Mesendoderm (in vitro differentiated cells): ENCODE measurements at regions not wholly inside any gene's neighbourhood (a gene's known extent, or its start where the extent isn't known, plus 50 kb on each side); places are given as distances from the start of the nearest gene placed in this dataset.

ENCODE experiments used
- DNase-seq: peaks from one replicate; pipeline ENCODE4 v3.0.0; 2013
- H2AK5ac ChIP-seq: 2 replicates; pipeline ENCODE4 v1.6.1; 2013; ENCODE audit warnings: low read length, inconsistent platforms
- H2BK120ac ChIP-seq: 2 replicates; pipeline ENCODE4 v1.6.1; 2013; ENCODE audit warnings: low read depth, mild to moderate bottlenecking, low read length, moderate library complexity, mixed read lengths
- H2BK15ac ChIP-seq: replicated peaks from 2 replicates; pipeline ENCODE4 v1.6.1; 2013; ENCODE audit warnings: low read depth, mild to moderate bottlenecking, moderate library complexity
- H2BK5ac ChIP-seq: 2 replicates; pipeline ENCODE4 v1.6.1; 2013; ENCODE audit warnings: low read length, inconsistent platforms
- H3K18ac ChIP-seq: 2 replicates; pipeline ENCODE4 v1.6.1; 2013; ENCODE audit warnings: mild to moderate bottlenecking, low read length, mixed read lengths
- H3K23ac ChIP-seq: one replicate; pipeline ENCODE4 v1.6.1; 2013; ENCODE audit warnings: low read length
- H3K27ac ChIP-seq: 2 replicates; pipeline ENCODE4 v1.5.1; 2013; ENCODE audit warnings: low read depth, mild to moderate bottlenecking, inconsistent platforms, low read length, moderate library complexity
- H3K27me3 ChIP-seq: 2 replicates; pipeline ENCODE4 v1.6.1; 2013; ENCODE audit warnings: low read length, control low read depth, mild to moderate bottlenecking, inconsistent platforms; ENCODE audit not compliant: insufficient read depth, poor library complexity
- H3K36me3 ChIP-seq: 2 replicates; pipeline ENCODE4 v1.6.1; 2013; ENCODE audit warnings: low read length, inconsistent platforms; ENCODE audit not compliant: control insufficient read depth, insufficient read depth
- H3K4ac ChIP-seq: one replicate; pipeline ENCODE4 v1.6.1; 2013; ENCODE audit warnings: low read depth, mild to moderate bottlenecking, low read length, moderate library complexity
- H3K4me1 ChIP-seq: 2 replicates; pipeline ENCODE4 v1.6.1; 2013; ENCODE audit warnings: low read depth, low read length, inconsistent platforms; ENCODE audit not compliant: control insufficient read depth
- H3K4me2 ChIP-seq: 2 replicates; pipeline ENCODE4 v1.6.1; 2013; ENCODE audit warnings: low read length
- H3K4me3 ChIP-seq: 2 replicates; pipeline ENCODE4 v1.5.1; 2013; ENCODE audit warnings: mild to moderate bottlenecking, low read length
- H3K56ac ChIP-seq: one replicate; pipeline ENCODE4 v1.6.1; 2013; ENCODE audit warnings: low read length
- H3K79me1 ChIP-seq: 2 replicates; pipeline ENCODE4 v1.6.1; 2013; ENCODE audit warnings: low read length, inconsistent platforms
- H3K79me2 ChIP-seq: 2 replicates; pipeline ENCODE4 v1.6.1; 2013; ENCODE audit warnings: mild to moderate bottlenecking, low read length; ENCODE audit not compliant: control insufficient read depth, insufficient read depth
- H3K9ac ChIP-seq: 2 replicates; pipeline ENCODE4 v1.6.1; 2013; ENCODE audit warnings: low read length, inconsistent platforms
- H4K5ac ChIP-seq: one replicate; pipeline ENCODE4 v1.6.1; 2013; ENCODE audit warnings: low read length
- H4K8ac ChIP-seq: one replicate; pipeline ENCODE4 v1.6.1; 2013; ENCODE audit warnings: low read depth, mild to moderate bottlenecking, control low read depth, low read length, moderate library complexity
- WGBS: extraction: QIAGEN DNeasy Blood & Tissue Kit; methylation state at CpG from one replicate; pipeline ENCODE4 v1.1.7; 2013; ENCODE audit warnings: low lambda C conversion rate, missing lambda C conversion rate; ENCODE audit not compliant: insufficient coverage; ENCODE audit errors: extremely low coverage; 5-methylcytosine and 5-hydroxymethylcytosine counted together

GRCh38 chr18:51390702-51391101 lies 193.2 kb upstream of the MEX3C start:
- no peak overlapping the region for H3K27ac ChIP-seq
- WGBS: no CpG with 5 or more reads among the region's 3 CpGs
- DNase-seq: peak; percentile 77

GRCh38 chr18:51391215-51391614 lies 193.7 kb upstream of the MEX3C start:
- H4K8ac ChIP-seq: no peak overlapping the region
- no peak overlapping the region for H2BK5ac ChIP-seq
- H3K18ac ChIP-seq: no peak overlapping the region
- H3K9ac ChIP-seq: no peak overlapping the region
- no peaks in the 10 kb centered on the region for H3K27me3 ChIP-seq
- no peaks in the 10 kb centered on the region for H3K36me3 ChIP-seq
- no peak overlapping the region for H2BK120ac ChIP-seq
- H2AK5ac ChIP-seq: no peak overlapping the region
- H3K79me2 ChIP-seq: no peaks in the 10 kb centered on the region
- H3K27ac ChIP-seq: no peak overlapping the region
- H3K23ac ChIP-seq: no peak overlapping the region
- H3K4ac ChIP-seq: no peak overlapping the region
- no CpG with 5 or more reads among the region's 1 CpG for WGBS
- no peaks in the 10 kb centered on the region for H3K4me1 ChIP-seq
- H3K56ac ChIP-seq: no peak overlapping the region
- no peak overlapping the region for H4K5ac ChIP-seq
- no peak overlapping the region for H2BK15ac ChIP-seq
- no peak overlapping the region for H3K4me2 ChIP-seq
- no peaks in the 10 kb centered on the region for H3K79me1 ChIP-seq
- DNase-seq: no peak
- no peak overlapping the region for H3K4me3 ChIP-seq

More at GRCh38 chr18:51390702-51391101, 193.2 kb upstream of the MEX3C start:
- Histone ChIP-seq H3K23ac (no peak overlapping the region), H2BK5ac (no peak overlapping the region), H3K27me3 (no peaks in the 10 kb centered on the region), H3K79me2 (no peaks in the 10 kb centered on the region), H4K8ac (no peak overlapping the region), H3K4me1 (no peaks in the 10 kb centered on the region), H4K5ac (no peak overlapping the region), H3K9ac (no peak overlapping the region), H3K79me1 (no peaks in the 10 kb centered on the region), H3K4me2 (no peak overlapping the region), H3K18ac (no peak overlapping the region), H3K36me3 (no peaks in the 10 kb centered on the region), H3K4me3 (no peak overlapping the region), H3K4ac (no peak overlapping the region), H2AK5ac (no peak overlapping the region), H3K56ac (no peak overlapping the region), H2BK15ac (no peak overlapping the region), H2BK120ac (no peak overlapping the region)

GRCh38 chr18:51391731-51392130 lies 194.2 kb upstream of the MEX3C start:
- Histone ChIP-seq H3K9ac (no peak overlapping the region), H3K23ac (no peak overlapping the region), H3K27me3 (no peaks in the 10 kb centered on the region), H3K79me1 (no peaks in the 10 kb centered on the region), H3K36me3 (no peaks in the 10 kb centered on the region), H3K4me1 (no peaks in the 10 kb centered on the region), H3K79me2 (no peaks in the 10 kb centered on the region), H3K4me2 (no peak overlapping the region), H3K18ac (no peak overlapping the region), H4K8ac (no peak overlapping the region), H3K4me3 (no peak overlapping the region), H3K4ac (no peak overlapping the region), H2BK120ac (no peak overlapping the region), H2BK5ac (no peak overlapping the region), H3K56ac (no peak overlapping the region), H3K27ac (no peak overlapping the region), H2BK15ac (no peak overlapping the region), H2AK5ac (no peak overlapping the region), H4K5ac (no peak overlapping the region)
- no CpG with 5 or more reads among the region's 5 CpGs for WGBS
- DNase-seq: no peak

GRCh38 chr18:51397347-51397962 lies 200.0 kb upstream of the MEX3C start:
- Histone ChIP-seq H2AK5ac (no peak overlapping the region), H3K79me2 (no peaks in the 10 kb centered on the region), H3K18ac (no peak overlapping the region), H3K27ac (no peak overlapping the region), H3K56ac (no peak overlapping the region), H3K4me3 (no peak overlapping the region), H3K4ac (no peak overlapping the region), H2BK15ac (no peak overlapping the region), H3K9ac (no peak overlapping the region), H3K23ac (peak overlapping the region; percentile 4), H3K4me1 (no peaks in the 10 kb centered on the region), H3K4me2 (no peak overlapping the region), H2BK120ac (no peak overlapping the region), H3K36me3 (no peaks in the 10 kb centered on the region), H3K27me3 (no peaks in the 10 kb centered on the region), H4K8ac (no peak overlapping the region), H2BK5ac (no peak overlapping the region), H3K79me1 (no peaks in the 10 kb centered on the region), H4K5ac (no peak overlapping the region)
- no peak for DNase-seq
- WGBS: no CpG with 5 or more reads among the region's 4 CpGs

GRCh38 chr18:51398104-51398503 lies 200.6 kb upstream of the MEX3C start:
- Histone ChIP-seq H3K4me1 (no peaks in the 10 kb centered on the region), H3K79me1 (no peaks in the 10 kb centered on the region), H3K18ac (no peak overlapping the region), H3K4me2 (no peak overlapping the region), H3K36me3 (no peaks in the 10 kb centered on the region), H2AK5ac (no peak overlapping the region), H3K4me3 (no peak overlapping the region), H4K5ac (no peak overlapping the region), H3K23ac (no peak overlapping the region), H2BK120ac (no peak overlapping the region), H3K4ac (no peak overlapping the region), H3K79me2 (no peaks in the 10 kb centered on the region), H3K27ac (no peak overlapping the region), H2BK15ac (no peak overlapping the region), H3K9ac (no peak overlapping the region), H3K27me3 (no peaks in the 10 kb centered on the region), H4K8ac (no peak overlapping the region), H3K56ac (no peak overlapping the region), H2BK5ac (no peak overlapping the region)
- no peak for DNase-seq
- WGBS: no CpG with 5 or more reads among the region's 1 CpG

- H3K23ac ChIP-seq: no peak overlapping the region
- no peak overlapping the region for H3K27ac ChIP-seq
These were observed 202.1 kb upstream of the MEX3C start for GRCh38 chr18:51399491-51400122.

More at GRCh38 chr18:51399491-51400122, 202.1 kb upstream of the MEX3C start:
- H2AK5ac ChIP-seq: no peak overlapping the region
- no peak overlapping the region for H4K8ac ChIP-seq
- no CpG with 5 or more reads among the region's 11 CpGs for WGBS
- H4K5ac ChIP-seq: no peak overlapping the region
- H3K27me3 ChIP-seq: no peaks in the 10 kb centered on the region
- no peak overlapping the region for H3K4me2 ChIP-seq
- H3K79me1 ChIP-seq: no peaks in the 10 kb centered on the region
- H2BK120ac ChIP-seq: no peak overlapping the region
- no peak overlapping the region for H3K18ac ChIP-seq
- no peak for DNase-seq
- H3K56ac ChIP-seq: no peak overlapping the region
- no peaks in the 10 kb centered on the region for H3K4me1 ChIP-seq
- H2BK5ac ChIP-seq: no peak overlapping the region
- H3K4me3 ChIP-seq: no peak overlapping the region
- H3K4ac ChIP-seq: no peak overlapping the region
- no peaks in the 10 kb centered on the region for H3K36me3 ChIP-seq
- no peaks in the 10 kb centered on the region for H3K79me2 ChIP-seq
- H3K9ac ChIP-seq: no peak overlapping the region
- no peak overlapping the region for H2BK15ac ChIP-seq
